GM19468 (cell line): ENCODE measurements at regions not wholly inside any gene's neighbourhood (a gene's known extent, or its start where the extent isn't known, plus 50 kb on each side); places are given as distances from the start of the nearest gene placed in this dataset.

ENCODE experiments used
- ATAC-seq: cut with Tn5 transposase; IDR thresholded peaks from one replicate; pipeline ENCODE4 v1.9.1; 2021; ENCODE audit warnings: mild to moderate bottlenecking, moderate library complexity, moderate number of reproducible peaks; ENCODE audit not compliant: unreplicated experiment; ENCODE audit errors: extremely low read depth

DNA sequence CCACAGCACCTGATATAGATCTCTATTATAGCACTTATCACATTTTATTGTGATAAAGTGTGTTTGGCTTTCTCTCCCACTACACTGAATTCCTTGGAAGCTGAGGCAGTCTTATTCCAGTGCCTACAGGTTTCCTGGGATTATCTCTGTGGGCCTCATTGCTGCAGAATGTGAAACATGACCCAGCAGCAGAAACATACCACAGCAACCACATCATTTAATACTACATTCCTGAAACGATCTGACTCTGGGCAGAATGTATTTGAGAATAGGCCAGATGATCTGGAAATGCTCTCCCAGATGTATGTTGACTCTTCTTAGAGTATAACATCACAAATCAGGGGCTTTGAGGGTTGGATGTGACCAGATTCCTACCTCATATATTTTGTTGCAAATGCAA lies 323.5 kb upstream of the TANK start:
- ATAC-seq = no peak

GRCh38 chr2:160837416-160837815 lies 322.8 kb upstream of the TANK start:
- ATAC-seq = no peak

GRCh38 chr2:160838147-160838546 lies 322.1 kb upstream of the TANK start:
- ATAC-seq = no peak

DNA sequence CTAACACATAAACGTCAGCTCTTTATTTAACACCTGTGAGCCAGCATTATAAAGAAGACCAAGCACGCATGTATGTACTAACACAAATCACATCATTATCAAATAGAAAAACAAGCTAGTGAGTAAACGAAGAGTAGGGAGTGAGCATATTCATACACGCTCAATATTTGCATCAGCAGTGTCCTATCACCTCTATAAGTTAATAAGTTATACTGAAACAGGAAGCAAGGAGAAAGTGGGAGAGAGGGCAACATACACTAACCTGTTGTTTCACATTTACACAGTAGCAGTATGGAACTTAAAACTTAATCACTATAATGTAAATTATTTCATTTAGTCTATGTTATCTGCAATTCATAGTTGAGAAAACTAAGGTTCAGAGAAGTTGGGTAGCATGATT lies 321.5 kb upstream of the TANK start:
- ATAC-seq = no peak

- no peak for ATAC-seq
Measured at GRCh38 chr2:160842286-160842685, 317.9 kb upstream of the TANK start.

DNA sequence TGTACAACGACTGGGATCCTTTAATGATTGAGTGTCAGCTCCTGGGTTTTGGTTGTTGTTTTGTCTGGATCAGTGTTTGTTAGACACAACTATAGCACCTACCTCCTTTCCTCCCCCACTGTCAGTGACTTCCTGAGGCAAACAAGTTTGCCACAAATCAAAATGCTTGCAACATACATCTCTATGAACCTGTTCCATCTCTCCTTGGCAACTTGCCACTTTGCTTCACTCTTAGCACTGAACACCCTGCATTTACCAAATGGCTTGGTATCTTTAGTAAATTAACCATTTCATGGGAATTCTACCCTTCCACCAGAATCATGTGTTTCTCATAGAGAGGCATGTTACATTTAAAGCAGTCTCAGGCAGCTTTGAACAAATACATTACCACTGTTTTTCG lies 301.1 kb upstream of the TANK start:
- ATAC-seq = no peak

DNA sequence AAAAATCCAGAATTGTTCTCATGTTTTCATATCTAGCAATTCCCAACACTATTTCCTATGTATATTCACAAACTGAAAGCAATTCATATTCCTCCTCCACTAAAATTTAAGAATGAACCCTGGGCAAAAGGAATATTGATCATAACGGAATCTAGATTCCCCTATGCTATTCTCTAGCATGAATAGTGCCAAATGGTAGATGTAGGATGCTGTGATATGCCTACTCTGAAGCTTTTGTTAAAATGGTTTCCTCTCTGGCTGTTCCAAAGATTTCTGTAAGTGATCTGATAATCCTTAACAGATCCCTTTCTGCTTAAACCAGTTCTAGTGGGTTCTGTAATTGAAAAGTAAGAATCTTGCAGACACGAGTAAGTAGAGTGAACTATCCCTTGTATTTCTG lies 298.0 kb upstream of the TANK start:
- ATAC-seq = no peak

DNA sequence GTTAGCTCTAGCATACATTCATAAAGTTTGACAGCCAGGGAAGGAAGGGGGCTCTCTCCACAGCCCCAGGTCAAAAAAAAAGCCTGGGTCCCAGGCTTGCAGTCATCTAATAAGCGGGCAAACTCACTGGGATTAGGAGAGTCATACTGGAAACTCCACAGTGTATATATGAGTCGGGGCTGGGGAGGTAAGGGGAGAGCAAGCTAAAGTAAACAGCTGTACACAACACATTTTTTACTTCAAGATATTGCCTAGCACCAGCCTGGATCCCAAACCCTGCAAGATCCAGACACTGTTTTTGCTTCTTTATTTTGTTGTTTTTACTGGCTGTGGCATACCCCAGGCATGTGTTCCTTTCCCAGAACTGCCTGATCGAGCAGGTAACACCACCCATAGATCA lies 291.3 kb upstream of the TANK start:
- no peak for ATAC-seq

- no peak for ATAC-seq
Measured at GRCh38 chr2:160869411-160869810, 290.8 kb upstream of the TANK start.

GRCh38 chr2:160870729-160871465 lies 289.3 kb upstream of the TANK start:
- no peak for ATAC-seq

DNA sequence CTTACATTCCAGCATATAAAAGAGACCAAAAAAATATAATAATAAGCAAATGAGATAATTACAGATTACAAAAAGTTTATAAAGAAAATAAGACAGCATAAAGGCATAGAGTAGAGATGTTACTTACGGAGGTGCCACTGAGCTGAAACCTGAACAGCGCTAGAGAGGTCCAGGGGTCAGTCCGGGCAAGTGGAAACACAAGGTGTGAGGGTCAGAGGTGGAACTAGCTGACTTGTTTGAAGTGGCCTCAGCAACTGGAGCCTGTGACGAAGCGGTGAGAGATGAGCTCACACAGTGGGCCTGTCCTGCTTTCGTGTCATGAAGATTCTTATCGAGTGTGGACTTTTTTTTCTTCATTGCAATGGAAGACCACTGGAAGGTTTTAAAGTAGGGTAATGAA lies 288.3 kb upstream of the TANK start:
- no peak for ATAC-seq

- no peak for ATAC-seq
Measured at GRCh38 chr2:160876029-160876428, 284.2 kb upstream of the TANK start.

DNA sequence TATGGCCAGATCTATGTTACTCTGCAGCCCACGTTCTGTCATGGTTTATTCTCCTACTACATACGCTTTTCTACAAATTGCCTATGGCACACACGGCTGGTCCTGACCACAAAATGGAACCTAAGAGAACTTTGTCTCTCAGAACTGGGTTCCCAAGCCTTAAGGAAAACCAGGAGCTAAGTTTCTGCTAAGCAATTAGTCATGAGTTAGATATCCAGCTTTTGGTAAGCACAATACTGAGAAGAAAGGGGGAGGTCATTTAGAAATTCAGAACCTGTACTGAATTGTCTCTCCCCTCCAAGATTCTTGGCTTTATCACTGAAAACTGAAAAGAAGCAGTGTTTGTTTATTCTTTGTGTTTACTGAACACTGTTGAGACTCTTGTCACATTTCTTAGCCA lies 283.5 kb upstream of the TANK start:
- ATAC-seq = no peak

GRCh38 chr2:160878618-160879017 lies 281.6 kb upstream of the TANK start:
- ATAC-seq = no peak

DNA sequence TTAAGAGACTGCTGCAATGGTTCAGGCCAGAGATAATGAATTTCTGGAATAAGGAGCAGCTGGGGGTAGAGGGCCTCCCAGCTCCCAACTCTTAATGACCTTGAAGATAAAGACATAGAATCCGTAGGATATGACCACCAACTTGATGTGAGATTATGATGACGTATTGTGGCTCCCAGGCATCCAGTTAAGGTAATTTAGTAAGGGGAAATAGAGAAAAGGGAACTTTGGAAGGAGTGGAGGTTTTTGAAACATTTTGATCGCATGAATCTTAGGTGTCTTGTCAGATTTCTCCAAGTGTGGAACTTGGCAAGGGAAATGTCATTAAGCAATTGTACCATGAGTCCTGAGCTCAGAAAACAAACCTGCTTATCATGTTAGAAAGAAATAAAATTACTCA lies 277.3 kb upstream of the TANK start:
- ATAC-seq = no peak

- no peak for ATAC-seq
Measured at GRCh38 chr2:160884056-160884455, 276.2 kb upstream of the TANK start.

DNA sequence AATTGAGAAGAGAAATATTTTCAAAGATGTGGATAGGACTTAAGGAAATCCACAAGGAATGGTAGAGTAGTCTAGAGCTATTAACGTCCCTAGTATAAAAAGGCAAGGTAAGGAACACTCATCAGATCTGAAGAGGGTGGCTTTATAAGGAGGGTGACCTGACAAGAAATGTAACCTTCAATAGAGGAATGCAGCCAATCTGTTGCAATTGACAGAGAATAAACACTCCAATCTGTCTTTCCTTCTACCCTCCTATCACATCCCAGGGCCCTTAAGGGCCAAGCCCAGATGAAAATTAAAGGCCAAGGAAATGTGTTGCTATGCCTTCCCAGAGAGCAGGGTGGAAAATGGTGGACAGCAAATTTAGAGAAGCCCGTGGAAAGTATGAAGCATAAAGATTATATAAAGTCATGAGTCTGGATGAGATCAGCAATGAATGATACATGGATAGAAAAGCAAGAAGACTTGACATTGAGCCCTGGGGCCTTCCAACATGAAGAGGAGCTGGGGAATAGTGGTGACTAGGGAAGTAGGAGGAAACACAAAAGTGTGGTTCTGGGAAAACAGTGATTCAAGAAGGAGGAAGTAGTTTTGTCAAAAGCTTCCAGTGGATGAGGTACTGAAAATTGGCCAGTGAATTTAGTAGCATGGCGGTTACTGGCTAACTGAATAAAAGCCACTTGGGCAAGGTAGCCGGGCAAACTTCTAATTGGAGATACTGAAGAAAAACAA lies 270.6 kb upstream of the TANK start:
- no peak for ATAC-seq

DNA sequence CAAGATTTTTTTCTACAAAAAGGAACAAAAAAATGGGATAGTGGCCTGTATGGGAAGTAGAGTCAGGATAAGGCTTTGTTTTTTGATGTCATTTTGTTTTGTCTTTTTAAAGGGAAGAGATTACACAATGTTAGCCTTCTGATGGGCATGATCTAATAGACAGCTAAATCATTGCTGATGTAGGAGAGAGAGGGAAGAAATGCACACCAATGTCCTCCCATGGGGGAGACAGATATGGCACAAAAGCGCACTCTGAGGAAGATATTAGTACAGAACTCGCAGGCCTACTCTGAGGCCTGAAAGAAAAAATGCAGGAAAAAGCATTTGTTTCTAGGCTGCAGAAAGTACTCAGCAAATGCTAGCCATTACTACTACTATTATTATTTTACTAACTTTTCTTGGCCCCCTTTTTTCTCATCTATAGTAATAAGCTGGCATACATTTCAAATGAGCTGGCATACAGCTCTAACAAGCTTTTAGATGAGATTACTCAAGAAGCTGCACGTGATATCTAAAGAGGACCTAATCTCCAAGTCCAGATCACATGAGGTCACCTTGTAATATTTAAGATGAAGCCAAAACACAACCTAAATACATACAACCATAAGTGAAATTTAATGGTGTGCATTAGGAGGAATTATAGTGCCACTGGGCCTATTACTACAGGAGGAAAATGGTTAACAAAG lies 269.4 kb upstream of the TANK start:
- ATAC-seq = no peak

DNA sequence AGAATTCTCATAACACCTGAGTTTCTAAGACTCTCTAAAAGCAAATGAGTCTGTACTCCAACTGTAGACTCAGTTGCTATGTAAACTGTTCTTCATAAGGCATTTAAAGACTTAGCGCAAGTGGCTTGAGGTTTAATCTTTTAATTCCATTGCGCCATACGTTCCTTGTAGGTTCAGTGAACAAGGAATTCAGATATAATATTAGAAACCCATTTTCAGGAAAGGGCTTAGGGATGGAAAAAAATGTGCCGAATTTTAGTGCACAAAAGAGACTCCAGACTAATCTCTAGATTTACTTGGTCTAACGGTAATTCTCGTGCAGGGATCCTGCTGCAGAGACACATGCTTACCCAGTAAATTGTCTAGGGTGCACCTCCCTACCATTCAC lies 268.9 kb upstream of the TANK start:
- ATAC-seq = no peak

DNA sequence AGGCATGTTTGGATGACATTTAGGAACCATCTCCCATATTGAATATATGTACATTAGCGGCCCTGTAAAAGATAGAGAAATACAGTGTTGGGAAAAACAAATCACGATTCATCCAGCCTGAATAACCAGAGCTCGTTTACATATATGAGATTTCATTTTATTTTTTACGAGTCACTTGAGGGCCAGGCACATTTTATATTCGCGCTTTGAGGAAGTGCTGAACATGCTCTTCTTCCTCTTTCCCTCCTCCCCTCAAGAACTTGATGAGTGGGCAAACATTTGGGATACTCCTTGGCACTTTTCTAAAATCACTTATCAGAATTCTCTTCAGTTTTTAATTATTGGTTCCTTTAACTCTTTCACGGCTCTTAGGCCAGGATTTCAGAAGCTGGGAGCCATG lies 268.0 kb upstream of the TANK start:
- ATAC-seq = no peak

DNA sequence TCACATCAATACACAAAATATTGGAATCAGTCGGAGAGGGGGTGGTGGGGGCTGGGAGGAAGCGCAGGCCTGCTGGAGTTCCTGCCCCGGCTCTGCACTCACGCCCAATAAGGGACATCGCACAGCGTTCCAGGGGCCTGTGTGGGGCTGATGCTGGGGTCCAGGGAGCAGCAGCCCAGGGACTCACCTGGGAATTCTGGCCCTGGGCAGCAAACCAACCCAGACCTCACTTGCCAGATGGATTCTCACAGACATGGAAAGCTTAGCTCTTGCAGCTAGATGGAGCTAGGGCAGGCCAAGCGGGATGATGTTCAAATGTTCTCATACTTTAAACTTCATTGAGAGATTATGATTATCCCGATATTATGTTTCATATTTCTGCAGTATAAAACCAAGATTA lies 266.6 kb upstream of the TANK start:
- ATAC-seq = no peak
